Spleen (tissue), 11 donors: ENCODE measurements at regions not wholly inside any gene's neighbourhood (a gene's known extent, or its start where the extent isn't known, plus 50 kb on each side); places are given as distances from the start of the nearest gene placed in this dataset.
"Not testable (repeated sequence)": the region's sequence is repeated elsewhere in the genome, so short reads cannot be mapped to it uniquely, and the experiment has no call there.

Experiments used
- DNase-seq: peaks from one replicate; pipeline ENCODE4 v3.0.0-alpha.2; 2020
- H3K27ac ChIP-seq, 8 donors: fragments of 200-600 bp; sonication (generic) in 7 of 8; 1 replicate in 4 of 8; 2 replicates in 4 of 8; pipeline versions ENCODE4 v1.5.0 to v1.8.0; 2016 to 2021; ENCODE audit warnings: inconsistent platforms in 4 of 8, mild to moderate bottlenecking in 4 of 8, moderate library complexity in 1 of 8
- H3K27me3 ChIP-seq, 7 donors: fragments of 200-600 bp; sonication (generic) in 6 of 7; replicated peaks in 1 of 7; 1 replicate in 4 of 7; 2 replicates in 3 of 7; pipeline versions ENCODE4 v1.5.0 to v1.8.0; 2016 to 2021; ENCODE audit warnings: inconsistent platforms in 3 of 7, mild to moderate bottlenecking in 1 of 7
- H3K36me3 ChIP-seq, 6 donors: fragments of 200-600 bp; sonication (generic) in 5 of 6; 1 replicate in 4 of 6; 2 replicates in 2 of 6; pipeline versions ENCODE4 v1.5.0 to v1.8.0; 2016 to 2021; ENCODE audit warnings: inconsistent platforms in 2 of 6
- H3K4me1 ChIP-seq, 6 donors: fragments of 200-600 bp; sonication (generic) in 5 of 6; 1 replicate in 3 of 6; 2 replicates in 3 of 6; pipeline versions ENCODE4 v1.5.0 to v1.8.0; 2016 to 2021; ENCODE audit warnings: inconsistent platforms in 3 of 6
- H3K4me3 ChIP-seq, 8 donors: fragments of 200-600 bp; sonication (generic) in 7 of 8; 1 replicate in 4 of 8; 2 replicates in 4 of 8; pipeline versions ENCODE4 v1.5.0 to v1.8.0; 2016 to 2021; ENCODE audit warnings: inconsistent platforms in 4 of 8, mild to moderate bottlenecking in 4 of 8, moderate library complexity in 2 of 8
- H3K9me3 ChIP-seq, 8 donors: fragments of 200-600 bp; sonication (generic) in 7 of 8; 1 replicate in 4 of 8; 2 replicates in 4 of 8; pipeline versions ENCODE4 v1.5.0 to v1.8.0; 2016 to 2021; ENCODE audit warnings: inconsistent platforms in 4 of 8
- POLR2A ChIP-seq, 3 donors: fragments of 450-650 bp; IDR thresholded peaks; one replicate each; pipeline ENCODE4 v1.5.1; 2017; ENCODE audit warnings: antibody characterized with exemption in 3 of 3, mild to moderate bottlenecking in 1 of 3
- POLR2AphosphoS5 ChIP-seq, 3 donors: sonication (generic); formaldehyde crosslinking; IDR thresholded peaks; one replicate each; pipeline ENCODE4 v1.5.1; 2017; ENCODE audit warnings: antibody characterized with exemption in 3 of 3
- WGBS, 5 donors: extraction: QIAGEN DNeasy Blood & Tissue Kit in 3 of 5; methylation state at CpG; one replicate each; pipeline versions ENCODE4 v1.1.5 to v1.1.7; 2013 to 2018; 5-methylcytosine and 5-hydroxymethylcytosine counted together
- intact Hi-C: fragments of 100-400 bp; cut with DNase I; formaldehyde crosslinking; loops from one replicate; pipeline ENCODE4 v1.15.0; 2023; ENCODE audit warnings: low total_unique reads
- TF ChIP-seq, protein P1 (sequence below), 11 experiments: fragments of 200-600 bp in 7 of 11; fragments of 450-650 bp in 4 of 11; sonication (generic) in 4 of 11; IDR thresholded peaks in 8 of 11; conservative IDR thresholded peaks in 3 of 11; 1 replicate in 7 of 11; 2 replicates in 4 of 11; pipeline versions ENCODE4 v1.4.0 to v1.8.0; 2016 to 2021; ENCODE audit warnings: antibody characterized with exemption in 11 of 11, inconsistent platforms in 4 of 11, mild to moderate bottlenecking in 1 of 11
- donor health status: healthy with polysubstance abuse.
- donor health status: DM: no; HTN: no; CAD: no; lungs with moderate emphysema.
- donor health status: DM: no; HTN: no; CAD: no.
- donor health status: Bipolar disorder and iron deficiency.
- donor health status: healthy.
- donor health status: DM: no; HTN: no; CAD: no.
- donor health status: DM: yes; HTN: yes; CAD: no.

DNA sequence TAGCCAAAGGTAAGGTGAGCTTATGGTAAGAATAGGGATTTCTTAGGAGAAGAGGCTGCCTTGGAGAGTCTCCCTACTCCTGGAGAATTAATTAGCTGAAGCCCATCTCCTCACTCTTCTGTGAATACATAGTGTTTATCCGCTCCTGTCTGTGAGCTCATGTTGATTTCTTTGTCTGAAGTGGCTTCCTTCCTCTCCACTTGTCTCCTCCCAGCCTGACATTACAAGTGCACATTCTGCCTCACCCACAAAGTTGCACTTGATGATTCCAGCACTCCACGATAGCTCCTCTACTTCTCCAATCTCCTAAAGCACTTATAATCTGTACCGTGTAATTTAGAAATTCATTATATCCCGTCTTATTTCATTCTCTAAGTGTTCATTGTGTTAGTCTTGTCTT, 287.2 kb downstream of the QKI start:
- peaks cover 3 to 60% (median 19%) of the 10 kb centered on the region in 6 donors for H3K4me1 ChIP-seq
- no peaks in the 10 kb centered on the region for H3K9me3 ChIP-seq
- no peaks in the 10 kb centered on the region for H3K36me3 ChIP-seq
- 55 to 71% (median 60%) methylated on average over 4 of the region's 4 CpGs for WGBS, 5 donors
- no peak for DNase-seq
- no peak overlapping the region for H3K4me3 ChIP-seq
- intact Hi-C loops = no loop called here
- H3K27ac ChIP-seq = no peak overlapping the region
- H3K27me3 ChIP-seq = no peaks in the 10 kb centered on the region
- no peak for TF ChIP-seq POLR2AphosphoS5 (IDR thresholded peaks at IDR 0.05)
- no peak for TF ChIP-seq POLR2A (IDR thresholded peaks at IDR 0.05)
- TF ChIP-seq, protein P1, sequence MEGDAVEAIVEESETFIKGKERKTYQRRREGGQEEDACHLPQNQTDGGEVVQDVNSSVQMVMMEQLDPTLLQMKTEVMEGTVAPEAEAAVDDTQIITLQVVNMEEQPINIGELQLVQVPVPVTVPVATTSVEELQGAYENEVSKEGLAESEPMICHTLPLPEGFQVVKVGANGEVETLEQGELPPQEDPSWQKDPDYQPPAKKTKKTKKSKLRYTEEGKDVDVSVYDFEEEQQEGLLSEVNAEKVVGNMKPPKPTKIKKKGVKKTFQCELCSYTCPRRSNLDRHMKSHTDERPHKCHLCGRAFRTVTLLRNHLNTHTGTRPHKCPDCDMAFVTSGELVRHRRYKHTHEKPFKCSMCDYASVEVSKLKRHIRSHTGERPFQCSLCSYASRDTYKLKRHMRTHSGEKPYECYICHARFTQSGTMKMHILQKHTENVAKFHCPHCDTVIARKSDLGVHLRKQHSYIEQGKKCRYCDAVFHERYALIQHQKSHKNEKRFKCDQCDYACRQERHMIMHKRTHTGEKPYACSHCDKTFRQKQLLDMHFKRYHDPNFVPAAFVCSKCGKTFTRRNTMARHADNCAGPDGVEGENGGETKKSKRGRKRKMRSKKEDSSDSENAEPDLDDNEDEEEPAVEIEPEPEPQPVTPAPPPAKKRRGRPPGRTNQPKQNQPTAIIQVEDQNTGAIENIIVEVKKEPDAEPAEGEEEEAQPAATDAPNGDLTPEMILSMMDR (IDR thresholded peaks at IDR 0.05 in 8 of 11, conservative IDR thresholded peaks at IDR 0.05 in 3 of 11) = no peak

DNA sequence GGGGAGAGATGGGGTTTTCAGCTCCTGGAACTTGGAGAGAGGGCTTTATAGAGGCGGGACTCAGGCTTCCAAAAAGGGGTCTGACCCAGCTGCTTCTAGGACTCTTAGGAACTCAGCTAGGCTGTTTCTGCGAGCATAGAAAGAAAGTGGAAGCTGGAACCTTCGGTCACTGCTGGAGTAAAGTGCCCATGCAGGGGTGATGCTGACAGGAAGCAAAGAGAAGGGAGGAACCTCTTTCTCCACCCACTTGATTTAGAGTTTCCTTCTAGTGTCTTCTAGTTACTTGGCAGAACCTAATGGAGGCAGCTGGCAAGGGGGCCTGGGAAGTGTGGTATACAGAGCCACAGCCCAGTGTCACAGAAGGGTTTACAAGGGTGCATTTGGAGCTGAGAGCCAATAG, 283.6 kb downstream of the QKI start:
- Histone ChIP-seq H3K4me1 (peaks cover 0 to 27% (median 7%) of the 10 kb centered on the region in 6 donors), H3K27me3 (no peaks in the 10 kb centered on the region), H3K4me3 (no peak overlapping the region), H3K36me3 (no peaks in the 10 kb centered on the region), H3K9me3 (no peaks in the 10 kb centered on the region), H3K27ac (no peak overlapping the region)
- intact Hi-C loops = no loop called here
- 60 to 71% (median 67%) methylated on average over 3 of the region's 3 CpGs for WGBS, 5 donors
- DNase-seq = no peak
- TF ChIP-seq, protein P1 (IDR thresholded peaks at IDR 0.05 in 8 of 11, conservative IDR thresholded peaks at IDR 0.05 in 3 of 11) = no peak
- TF ChIP-seq POLR2AphosphoS5 (IDR thresholded peaks at IDR 0.05) (no peak), POLR2A (IDR thresholded peaks at IDR 0.05) (no peak)

DNA sequence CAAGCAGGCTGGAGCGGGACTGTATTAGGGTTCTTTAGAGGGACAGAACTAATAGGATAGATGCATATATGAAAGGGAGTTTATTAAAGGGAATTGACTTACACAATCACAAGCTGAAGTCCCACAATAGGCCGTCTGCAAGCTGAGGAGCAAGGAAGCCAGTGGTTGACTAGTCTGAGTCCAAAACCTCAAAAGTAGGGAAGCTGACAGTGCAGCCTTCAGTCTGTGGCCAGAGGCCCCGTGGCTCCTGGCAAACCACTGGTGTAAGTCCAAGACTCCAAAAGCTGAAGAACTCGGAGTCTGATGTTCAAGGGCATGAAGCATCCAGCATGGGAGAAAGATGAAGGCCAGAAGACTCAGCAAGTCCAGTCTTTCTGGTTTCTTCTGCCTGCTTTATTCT, 281.8 kb downstream of the QKI start:
- H3K27me3 ChIP-seq, H3K9me3 ChIP-seq, H3K27ac ChIP-seq, intact Hi-C loops, H3K36me3 ChIP-seq, DNase-seq, H3K4me3 ChIP-seq: not testable (repeated sequence)
- H3K4me1 ChIP-seq = peaks cover 0 to 12% (median 0%) of the 10 kb centered on the region in 6 donors
- 45 to 62% (median 54%) methylated on average over 4 of the region's 4 CpGs for WGBS, 5 donors

DNA sequence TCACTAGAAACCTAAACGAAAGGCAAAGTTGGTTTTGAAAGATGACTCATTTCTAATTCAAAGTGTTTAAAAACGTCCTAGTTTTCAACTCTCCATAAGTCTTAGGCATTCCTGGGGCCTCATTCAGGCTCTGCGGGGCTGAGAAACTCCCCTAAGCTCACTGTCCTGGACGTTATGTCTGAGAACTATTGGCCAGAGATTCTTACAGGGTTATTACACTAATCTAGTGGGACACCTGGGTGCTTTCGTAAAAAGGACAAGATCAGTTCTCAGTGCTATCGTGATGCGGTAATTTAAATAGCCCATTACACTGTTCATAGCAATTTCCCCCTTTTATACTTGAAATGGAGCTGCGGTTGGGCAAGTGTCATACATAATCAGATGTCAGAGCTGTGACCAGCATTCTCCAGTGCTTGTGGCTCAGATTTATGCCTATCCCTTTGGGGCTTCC, 280.9 kb downstream of the QKI start:
- intact Hi-C loops = no loop called here
- Histone ChIP-seq H3K4me3 (no peak overlapping the region), H3K4me1 (peaks cover 0 to 4% (median 0%) of the 10 kb centered on the region in 6 donors), H3K9me3 (no peaks in the 10 kb centered on the region), H3K36me3 (no peaks in the 10 kb centered on the region), H3K27ac (no peak overlapping the region), H3K27me3 (no peaks in the 10 kb centered on the region)
- TF ChIP-seq POLR2AphosphoS5 (IDR thresholded peaks at IDR 0.05) (no peak), POLR2A (IDR thresholded peaks at IDR 0.05) (no peak)
- TF ChIP-seq, protein P1 (IDR thresholded peaks at IDR 0.05 in 8 of 11, conservative IDR thresholded peaks at IDR 0.05 in 3 of 11) = no peak
- 71 to 82% (median 77%) methylated on average over 8 of the region's 8 CpGs for WGBS, 5 donors
- DNase-seq = no peak

DNA sequence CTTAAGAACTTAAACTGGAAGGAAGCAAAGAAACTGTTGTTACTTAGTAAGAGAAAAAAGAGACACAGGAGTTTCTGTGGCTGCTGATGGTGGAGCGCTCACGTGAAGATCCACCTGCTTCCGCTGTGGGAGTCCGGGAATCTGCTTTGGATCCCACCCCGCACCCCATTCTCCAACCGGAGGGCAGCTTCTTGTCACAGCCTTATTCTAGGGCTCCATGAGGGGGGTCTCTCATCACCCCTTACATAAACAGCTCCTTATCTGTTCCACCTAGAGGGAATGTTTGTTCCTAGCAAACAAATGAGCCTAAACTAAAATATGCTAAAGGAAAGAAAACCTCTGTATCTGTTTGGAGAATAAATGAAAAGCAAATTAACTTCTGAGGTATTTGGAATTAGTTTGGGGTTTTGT, 280.5 kb downstream of the QKI start:
- intact Hi-C loops = no loop called here
- H3K27ac ChIP-seq = no peak overlapping the region
- 90 to 94% (median 94%) methylated on average over 6 of the region's 6 CpGs for WGBS, 5 donors
- no peaks in the 10 kb centered on the region for H3K9me3 ChIP-seq
- no peak for DNase-seq
- TF ChIP-seq, protein P1 (IDR thresholded peaks at IDR 0.05 in 8 of 11, conservative IDR thresholded peaks at IDR 0.05 in 3 of 11) = no peak
- no peak for TF ChIP-seq POLR2A (IDR thresholded peaks at IDR 0.05)
- TF ChIP-seq POLR2AphosphoS5 (IDR thresholded peaks at IDR 0.05) = no peak
- H3K27me3 ChIP-seq = no peaks in the 10 kb centered on the region
- H3K4me3 ChIP-seq = no peak overlapping the region
- H3K4me1 ChIP-seq = peaks cover 0 to 4% (median 0%) of the 10 kb centered on the region in 6 donors
- no peaks in the 10 kb centered on the region for H3K36me3 ChIP-seq
